Ishikawa (cell line): ENCODE measurements at regions not wholly inside any gene's neighbourhood (a gene's known extent, or its start where the extent isn't known, plus 50 kb on each side); places are given as distances from the start of the nearest gene placed in this dataset.

Source experiments
- CEBPB ChIP-seq: IDR thresholded peaks from 2 replicates; pipeline ENCODE4 v1.6.1; 2012
- EGR1 ChIP-seq: IDR thresholded peaks from 2 replicates; pipeline ENCODE4 v1.6.1; 2012
- EP300 ChIP-seq: IDR thresholded peaks from 2 replicates; pipeline ENCODE4 v1.6.1; 2012; ENCODE audit warnings: borderline replicate concordance
- FOXM1 ChIP-seq: IDR thresholded peaks from 2 replicates; pipeline ENCODE4 v1.6.1; 2012; ENCODE audit warnings: low read depth, borderline replicate concordance
- MAX ChIP-seq: IDR thresholded peaks from 2 replicates; pipeline ENCODE4 v1.6.1; 2012
- RAD21 ChIP-seq: IDR thresholded peaks from 2 replicates; pipeline ENCODE4 v1.6.1; 2012; ENCODE audit warnings: low read depth
- REST ChIP-seq: IDR thresholded peaks from 2 replicates; pipeline ENCODE4 v1.6.1; 2012; ENCODE audit warnings: low read depth, mild to moderate bottlenecking
- TAF1 ChIP-seq: IDR thresholded peaks from 2 replicates; pipeline ENCODE4 v1.6.1; 2012; ENCODE audit warnings: low read depth, mild to moderate bottlenecking
- TCF12 ChIP-seq: IDR thresholded peaks from 2 replicates; pipeline ENCODE4 v1.6.1; 2012; ENCODE audit warnings: low read depth
- TEAD4 ChIP-seq: IDR thresholded peaks from 2 replicates; pipeline ENCODE4 v1.6.1; 2012
- USF1 ChIP-seq: IDR thresholded peaks from 2 replicates; pipeline ENCODE4 v1.6.1; 2012
- YY1 ChIP-seq: IDR thresholded peaks from 2 replicates; pipeline ENCODE4 v1.6.1; 2012; ENCODE audit warnings: low read depth

DNA sequence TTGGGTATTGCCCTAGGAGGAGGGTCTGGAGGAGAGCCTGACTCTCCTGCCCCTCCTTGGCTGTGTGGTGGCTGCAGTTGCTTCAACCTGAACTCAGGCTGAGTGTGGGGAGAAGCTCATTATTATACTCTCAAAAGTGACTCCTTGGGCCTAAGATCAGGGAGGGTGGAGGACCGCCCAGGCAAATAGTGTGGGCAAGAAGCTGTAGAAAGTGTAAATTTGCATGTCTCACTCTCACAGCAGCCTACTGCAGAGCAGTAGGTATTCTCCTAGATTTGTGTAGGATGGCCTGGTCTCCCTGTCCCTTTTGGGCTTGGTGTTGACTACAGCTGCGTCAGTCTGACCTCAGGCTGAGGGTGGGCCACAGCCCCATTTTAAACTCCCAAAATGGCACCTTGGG lies 156.1 kb downstream of the ZNF330 start:
- TF ChIP-seq EP300 (no peak), MAX (no peak), TCF12 (no peak), REST (no peak), CEBPB (no peak), YY1 (no peak), FOXM1 (no peak), EGR1 (no peak), USF1 (no peak), RAD21 (no peak), TAF1 (no peak), TEAD4 (no peak)
